Left hindlimb (tissue), 1 donor: ENCODE measurements at regions not wholly inside any gene's neighbourhood (a gene's known extent, or its start where the extent isn't known, plus 50 kb on each side); places are given as distances from the start of the nearest gene placed in this dataset.
"Not testable (repeated sequence)": the region's sequence is repeated elsewhere in the genome, so short reads cannot be mapped to it uniquely, and the experiment has no call there.

ENCODE experiments used
- DNase-seq: peaks from one replicate; pipeline ENCODE4 v3.0.0-alpha.2; 2018

DNA sequence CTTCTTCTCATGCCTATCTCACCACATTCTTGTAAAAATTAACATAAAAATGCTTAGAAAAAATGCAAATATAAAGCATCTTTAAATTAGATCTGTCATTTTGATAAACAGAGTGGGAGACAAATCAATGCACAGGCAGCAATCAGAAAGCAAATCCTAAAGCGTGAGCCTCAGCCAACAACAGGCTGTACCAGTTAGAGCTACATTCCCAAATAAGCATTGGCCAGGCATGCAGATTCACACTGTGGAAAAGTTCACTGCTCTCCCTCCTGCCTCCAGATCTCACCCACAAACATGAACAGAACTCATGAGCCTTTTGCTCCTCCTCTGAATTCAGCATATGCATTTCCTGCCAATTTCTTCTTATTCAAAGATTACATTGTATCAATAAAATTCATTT lies 115.2 kb upstream of the FAT3 start:
- DNase-seq = no peak

DNA sequence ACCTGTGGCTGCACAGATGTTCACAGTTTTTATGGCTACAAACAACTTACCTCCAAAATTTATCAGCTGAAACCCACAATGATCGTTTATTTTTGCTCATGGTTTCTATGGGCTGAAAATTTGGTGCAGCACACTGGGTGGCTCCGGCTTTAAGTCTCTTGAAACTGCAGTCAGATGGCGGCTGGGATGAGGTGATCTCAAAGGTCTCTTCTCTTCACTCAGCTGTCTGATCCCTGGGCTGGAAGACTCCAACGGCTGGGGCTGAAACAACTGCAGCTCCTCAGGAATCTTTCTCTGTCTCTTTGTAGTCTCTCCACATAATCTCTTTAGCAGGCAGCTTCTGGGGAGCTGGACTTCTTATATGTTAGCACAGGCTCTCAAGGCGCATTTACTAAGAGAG lies 117.3 kb upstream of the FAT3 start:
- DNase-seq = no peak

DNA sequence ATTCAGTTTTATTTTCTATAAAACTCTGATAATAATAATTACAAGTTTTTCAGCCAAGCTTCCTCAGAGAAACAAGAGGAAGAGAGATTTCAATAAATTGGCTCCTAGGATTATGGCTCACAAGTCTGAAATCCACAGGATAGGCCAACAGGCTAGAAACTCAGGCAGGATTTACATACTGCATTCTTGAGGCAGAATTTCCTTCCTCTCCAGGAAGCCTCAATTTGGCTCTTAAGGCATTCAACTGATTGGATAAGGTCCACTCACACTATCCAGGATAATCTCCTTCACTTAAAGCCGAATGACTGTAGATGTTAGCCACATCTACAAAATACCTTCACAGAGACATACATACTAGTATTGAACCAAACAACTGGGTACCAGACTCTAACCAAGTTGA lies 120.3 kb upstream of the FAT3 start:
- DNase-seq = no peak

DNA sequence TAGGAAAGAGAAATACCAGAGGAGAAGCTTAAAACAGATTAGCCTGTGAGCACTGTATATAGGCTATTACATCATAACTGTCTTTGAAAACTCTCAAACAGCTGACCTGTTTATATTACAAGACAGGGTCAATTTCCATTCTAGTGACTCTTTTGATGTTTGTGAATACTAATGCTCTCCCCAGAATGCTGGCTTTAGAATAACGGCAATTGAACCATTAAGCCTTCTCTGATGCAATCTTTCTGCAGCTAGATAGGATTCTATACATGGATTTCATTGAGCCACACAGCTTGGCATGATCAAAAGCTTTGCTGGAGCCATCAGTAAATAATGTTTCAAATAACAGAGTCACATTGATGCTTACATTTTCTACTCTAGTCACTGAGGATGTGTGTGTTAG lies 122.7 kb upstream of the FAT3 start:
- DNase-seq = no peak

DNA sequence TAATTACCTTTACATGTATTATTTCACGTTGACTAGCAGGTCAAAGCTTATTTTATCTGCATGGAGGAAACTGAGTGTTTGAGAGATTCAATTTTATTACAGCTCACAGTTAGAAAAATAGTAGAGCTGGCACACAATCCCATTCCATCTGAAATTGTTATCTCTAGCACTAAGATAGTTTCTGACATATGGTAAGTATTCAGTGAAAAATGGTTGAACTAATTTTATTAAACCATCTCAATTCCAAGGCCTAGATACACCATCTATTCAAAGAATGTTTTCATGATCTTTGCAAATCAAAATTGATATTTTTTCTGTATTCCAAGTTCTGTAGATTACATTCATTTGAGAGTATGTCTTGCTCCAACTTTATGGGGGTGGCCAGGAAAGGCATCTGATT lies 125.4 kb upstream of the FAT3 start:
- DNase-seq = no peak

DNA sequence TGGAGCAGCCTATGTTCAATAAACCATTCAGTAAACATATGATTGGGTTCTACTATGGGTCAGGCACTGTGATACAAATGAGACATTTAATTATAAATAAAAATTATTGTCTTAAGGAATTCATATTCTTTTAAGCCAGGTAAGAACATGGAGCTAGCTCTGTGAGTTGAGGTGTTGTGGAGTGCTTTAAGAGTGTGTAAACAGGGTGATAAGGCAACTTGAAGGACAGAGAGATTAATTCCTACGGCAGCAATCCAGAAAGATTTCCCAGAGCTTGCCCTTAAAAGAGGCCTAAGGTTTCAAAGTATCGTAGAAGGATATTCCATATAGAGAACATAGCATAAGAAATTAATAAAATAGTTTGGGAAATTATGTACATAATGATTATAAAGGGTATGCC lies 126.4 kb upstream of the FAT3 start:
- DNase-seq = no peak

DNA sequence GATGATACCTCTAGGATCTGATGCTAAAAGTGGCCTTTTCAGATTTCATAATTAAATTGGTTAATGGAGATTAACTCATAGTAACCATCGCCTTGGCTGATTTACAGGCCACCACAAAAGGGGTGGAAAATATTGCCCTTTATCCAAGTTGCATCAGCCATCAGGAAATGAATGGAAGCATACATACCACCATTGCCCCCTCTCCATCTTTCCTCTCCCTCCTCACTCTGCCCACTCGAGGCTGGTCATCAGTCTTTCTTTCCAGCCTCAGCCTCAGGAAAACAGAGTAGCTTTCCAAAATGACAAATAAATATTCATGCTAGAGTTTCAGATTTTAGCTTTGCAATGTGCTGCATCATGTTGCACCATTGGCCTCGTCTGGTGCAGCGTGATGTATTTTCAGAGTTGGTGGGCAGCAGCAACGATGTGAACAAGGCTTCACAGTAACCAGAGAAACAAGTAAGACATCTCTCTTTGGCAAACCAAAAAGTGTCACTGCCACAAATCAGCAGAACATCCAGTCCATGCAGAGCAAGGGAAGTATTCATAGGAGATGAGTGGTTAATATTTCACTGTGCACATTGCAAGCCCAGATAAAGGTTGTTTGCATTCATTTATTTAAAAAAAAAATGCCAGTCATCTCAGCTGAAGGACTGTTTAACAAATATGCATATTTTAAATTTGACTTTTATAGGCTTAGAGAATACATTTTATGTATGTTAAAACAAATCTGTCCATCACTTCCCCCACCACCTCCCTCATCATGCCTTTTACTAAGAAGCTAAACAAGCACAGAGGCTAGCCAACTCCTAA lies 136.7 kb upstream of the FAT3 start:
- no peak for DNase-seq

DNA sequence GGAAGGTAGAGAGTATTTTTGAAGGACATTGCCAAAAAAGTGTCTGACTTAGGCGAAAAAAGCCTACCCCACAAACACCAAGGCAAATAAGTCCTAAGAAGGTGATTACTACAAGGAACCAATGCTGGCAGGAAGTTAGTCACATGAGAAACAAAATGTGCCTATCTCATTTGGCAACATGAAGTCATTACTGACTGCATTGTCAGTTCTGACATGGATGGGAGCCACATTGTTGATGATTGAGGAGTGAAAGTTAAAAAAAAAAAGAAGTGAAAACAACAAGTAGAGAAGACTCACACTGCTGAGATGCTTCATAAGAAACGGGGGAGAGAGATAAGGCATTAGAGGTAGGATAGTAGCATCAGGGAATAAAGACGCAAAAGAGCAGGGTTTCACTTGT lies 141.5 kb upstream of the FAT3 start:
- no peak for DNase-seq

DNA sequence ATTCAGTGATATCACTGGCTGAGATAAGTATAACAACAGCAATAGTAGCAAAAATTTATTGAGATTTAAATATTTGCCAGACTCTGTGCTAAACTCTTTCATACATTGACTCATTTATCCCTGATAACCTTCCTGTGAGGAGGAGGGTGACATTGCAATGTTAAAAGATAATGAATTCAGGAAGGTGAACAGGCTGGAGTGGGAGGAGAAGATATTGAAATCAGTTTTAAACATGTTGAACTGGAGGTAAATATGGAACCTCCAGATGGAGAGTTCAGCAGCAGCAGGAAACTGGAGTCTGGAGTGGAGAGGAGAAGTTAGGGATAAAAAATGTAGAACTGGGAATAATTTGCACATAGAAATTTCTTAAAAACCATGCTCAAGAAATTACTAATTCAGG lies 142.0 kb upstream of the FAT3 start:
- no peak for DNase-seq

DNA sequence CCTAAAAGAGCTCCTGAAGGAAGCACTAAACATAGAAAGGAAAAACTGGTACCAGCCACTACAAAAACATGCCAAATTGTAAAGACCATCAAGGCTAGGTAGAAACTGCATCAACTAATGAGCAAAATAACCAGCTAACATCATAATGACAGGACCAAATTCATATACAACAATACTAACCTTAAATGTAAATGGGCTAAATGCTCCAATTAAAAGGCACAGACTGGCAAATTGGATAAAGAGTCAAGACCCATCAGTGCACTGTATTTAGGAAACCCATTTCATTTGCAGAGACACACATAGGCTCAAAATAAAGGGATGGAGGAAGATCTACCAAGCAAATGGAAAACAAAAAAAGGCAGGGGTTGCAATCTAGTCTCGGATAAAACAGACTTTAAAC lies 150.1 kb upstream of the FAT3 start:
- not testable (repeated sequence) for DNase-seq

DNA sequence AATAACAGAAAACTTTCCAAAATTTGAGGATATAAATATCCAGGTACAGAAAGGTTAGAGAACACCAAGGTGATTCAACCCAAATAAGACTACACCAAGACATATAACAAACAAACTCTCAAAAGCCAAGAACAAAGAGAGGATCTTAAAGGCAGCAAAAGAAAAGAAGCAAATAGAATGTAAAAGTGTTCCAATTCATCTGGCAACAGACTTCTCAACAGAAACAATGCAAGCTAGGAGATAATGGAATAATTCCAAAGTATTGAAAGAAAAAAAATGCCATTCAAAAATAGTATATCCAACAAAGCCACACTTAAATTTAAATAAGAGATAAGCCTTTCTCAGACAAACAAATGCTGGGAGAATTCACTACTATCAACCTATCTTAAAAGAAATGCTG lies 153.0 kb upstream of the FAT3 start:
- no peak for DNase-seq

DNA sequence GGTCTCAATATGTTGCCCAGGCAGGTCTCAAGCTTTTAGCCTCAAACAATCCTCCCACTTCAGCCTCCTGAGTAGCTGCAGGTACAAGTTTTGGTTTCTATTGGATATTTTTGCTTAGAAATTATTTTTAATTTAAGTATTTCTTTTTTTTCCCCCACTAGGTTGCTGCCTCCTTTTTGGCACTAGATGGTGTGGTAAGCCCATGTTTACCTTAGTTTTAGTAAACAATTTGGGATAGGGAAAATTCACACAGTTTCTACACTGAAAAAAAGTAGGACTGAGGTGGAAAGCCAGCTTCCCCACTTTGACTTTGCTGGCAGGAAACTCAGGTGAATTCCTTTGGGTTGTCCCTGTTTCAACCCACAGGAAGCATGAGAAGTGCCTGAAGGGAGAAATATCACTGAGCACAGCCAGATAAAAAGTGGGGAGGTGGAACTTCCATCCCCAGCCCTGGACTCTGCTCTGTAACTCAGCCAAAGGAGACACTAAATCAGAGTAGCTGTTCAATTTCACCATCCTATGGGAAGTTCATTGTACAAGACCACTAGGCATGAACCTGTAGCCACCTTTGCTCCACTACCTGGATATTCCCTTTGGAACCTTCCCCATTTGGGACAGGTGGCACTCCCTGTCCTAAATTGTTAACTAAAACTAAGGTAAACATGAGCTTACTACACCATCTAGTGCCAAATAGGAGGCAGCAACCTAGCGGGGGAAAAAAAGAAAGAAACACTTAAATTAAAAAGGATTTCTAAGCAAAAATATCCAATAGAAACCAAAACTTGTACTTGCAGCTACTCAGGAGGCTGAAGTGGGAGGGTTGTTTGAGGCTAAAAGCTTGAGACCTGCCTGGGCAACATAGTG lies 154.4 kb upstream of the FAT3 start:
- DNase-seq = no peak

DNA sequence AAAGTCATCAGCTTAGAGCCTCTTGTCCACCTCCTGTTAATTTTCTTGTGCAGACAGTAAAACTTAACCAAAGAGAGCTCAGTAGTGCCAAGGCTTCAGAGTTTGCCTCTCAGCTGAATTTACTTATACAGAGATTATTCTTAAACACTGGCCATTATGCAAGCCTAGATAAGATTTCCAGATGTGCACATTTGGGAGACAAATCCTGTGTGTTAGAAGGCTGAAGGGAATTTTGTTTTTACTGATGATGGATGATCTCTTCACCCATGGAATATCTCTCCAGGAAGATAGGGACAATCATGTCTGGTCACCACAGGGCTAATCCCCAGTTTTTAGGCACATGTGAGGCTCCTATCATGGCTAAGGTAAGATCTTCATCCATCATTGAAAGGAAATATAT lies 157.6 kb upstream of the FAT3 start:
- DNase-seq = no peak

DNA sequence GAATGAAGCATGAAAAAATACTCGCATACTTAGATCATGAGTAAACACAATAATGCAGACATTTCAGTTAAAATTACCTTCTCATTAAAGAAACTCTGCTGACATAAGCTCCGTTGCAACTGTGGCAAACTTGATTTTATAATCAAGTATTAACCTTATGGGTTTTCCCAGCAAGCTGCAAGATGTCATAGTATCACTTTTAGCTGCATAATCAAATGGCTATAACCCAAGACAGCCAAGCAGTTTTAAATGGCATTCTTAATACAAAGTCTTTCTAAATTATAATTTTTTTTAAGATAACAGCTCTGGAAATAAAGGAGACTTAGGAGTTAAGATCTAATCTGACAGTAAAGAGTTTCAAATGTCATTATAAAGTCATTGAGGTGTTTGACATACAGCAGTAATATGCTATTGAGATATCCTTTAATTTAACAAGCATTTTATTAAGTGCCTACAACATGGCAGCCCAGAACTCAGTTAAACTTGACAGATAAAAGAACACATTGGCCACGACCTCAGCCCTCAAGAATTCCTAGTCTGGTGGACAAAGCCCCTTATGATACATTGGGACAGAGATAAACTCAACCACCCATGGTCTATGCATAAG lies 163.1 kb upstream of the FAT3 start:
- no peak for DNase-seq

DNA sequence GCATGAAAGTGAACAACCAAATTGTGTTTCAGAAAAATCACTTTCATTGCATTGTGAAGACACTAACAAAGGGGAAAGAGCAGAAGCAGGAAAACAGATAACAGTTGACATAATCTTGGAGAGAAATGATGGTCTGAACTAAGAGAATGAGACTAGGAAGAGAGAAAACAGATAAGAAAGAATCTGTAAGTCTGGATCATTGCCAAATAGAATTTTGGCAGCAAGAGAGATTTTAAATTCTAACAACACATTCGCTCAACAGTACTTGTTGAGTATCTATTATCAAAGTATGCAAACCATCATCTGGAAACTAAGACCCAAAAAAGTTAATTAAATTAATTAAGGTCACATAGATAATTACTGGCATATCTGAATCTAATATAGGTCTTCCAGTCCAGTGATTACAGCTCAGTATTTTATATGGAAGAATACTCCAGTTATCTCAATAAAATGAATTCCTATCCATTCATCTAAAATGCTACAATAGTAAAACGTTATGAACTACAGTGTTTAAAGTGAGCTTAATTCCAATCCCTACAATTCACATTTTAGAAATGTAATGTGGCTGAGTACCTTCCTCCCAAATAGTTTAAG lies 166.7 kb upstream of the FAT3 start:
- DNase-seq = no peak

DNA sequence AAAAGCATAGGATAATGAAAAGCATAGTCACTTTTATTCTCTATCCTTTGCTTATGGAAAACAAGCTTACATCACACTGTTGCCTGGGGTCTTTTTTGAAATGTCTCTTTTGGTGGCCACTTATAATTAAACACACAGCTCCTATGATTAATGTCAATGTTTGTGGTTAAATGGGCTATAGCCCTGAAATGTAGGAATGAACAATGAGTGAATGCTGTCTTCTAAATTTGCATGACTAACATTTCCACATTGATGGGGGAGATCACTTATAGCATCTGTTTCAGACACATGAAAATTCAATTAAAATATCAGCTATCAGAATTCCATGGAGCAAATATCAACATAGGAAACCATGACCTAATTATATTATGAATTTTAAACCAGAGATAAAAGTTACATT lies 171.4 kb upstream of the FAT3 start:
- DNase-seq = no peak

DNA sequence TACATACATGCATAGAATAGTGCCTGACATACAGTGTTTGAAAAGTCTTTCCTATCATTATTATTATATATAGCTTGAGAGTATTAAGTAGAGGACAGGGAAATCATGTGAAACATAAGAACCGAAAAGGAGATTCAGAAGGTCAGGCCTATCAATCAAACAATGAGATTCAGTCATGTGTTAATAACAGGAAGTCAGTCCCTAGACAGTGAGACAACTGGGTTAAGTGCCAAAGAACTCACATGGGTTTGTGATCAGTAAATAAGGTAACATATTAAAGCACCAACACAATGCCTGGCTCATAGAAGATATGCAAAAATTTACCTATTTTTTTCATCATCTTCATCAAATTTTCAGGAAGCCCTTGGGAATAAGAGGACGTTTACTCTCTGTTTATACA lies 174.3 kb upstream of the FAT3 start:
- no peak for DNase-seq

DNA sequence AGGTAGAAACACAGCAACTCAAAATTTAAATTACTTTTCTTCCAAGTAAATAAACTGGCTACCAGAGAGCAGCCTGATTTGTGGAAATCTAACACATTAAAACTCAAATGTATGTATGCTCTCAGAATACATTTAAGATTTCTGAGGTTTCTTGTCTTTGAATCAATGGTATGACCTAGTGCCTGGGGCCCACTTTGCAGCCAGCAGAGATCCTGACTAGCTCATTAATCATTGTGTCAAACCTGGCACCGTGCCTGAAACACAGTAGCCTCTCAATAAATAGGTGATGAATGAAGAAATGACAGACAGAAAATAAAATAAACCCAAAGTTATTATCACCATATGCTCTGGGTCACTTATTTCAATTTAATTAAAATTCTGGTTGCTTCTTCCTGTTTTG lies 176.2 kb upstream of the FAT3 start:
- DNase-seq = no peak

DNA sequence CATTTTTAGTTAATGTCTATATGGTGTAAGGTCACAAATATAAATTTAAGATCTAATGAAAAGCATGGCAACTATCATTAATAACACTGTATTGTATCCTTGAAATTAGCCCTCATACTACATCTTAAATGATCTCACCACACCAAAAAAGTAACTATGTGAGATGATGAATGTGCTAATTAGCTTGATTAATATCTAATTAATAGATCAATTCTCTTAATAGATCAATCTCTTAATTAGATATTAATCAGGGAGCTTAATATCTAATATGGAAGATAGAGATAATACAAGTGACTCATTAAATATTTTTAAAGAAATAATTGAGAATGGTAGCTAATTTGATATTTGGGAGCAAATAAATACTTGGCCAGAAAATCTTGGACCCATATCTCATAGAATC lies 178.5 kb upstream of the FAT3 start:
- no peak for DNase-seq

DNA sequence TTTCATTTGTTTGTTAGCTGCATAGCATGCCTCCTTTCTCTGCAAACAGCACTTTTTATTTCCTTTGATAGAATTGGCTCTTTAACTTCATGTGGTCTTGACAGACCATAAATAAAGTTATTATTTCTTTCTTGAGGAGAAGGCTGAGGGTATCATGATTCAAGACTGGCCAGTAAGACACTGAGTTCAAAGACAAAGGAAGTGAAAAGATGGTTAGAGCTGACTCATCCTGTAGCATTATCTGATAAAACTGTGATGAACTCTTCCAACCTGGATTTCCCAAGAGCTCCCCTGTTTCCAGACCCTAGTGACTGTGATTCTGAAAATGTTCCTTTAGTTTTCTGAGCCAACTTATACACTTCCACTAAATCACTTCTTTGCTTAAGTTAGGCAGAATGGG lies 179.3 kb upstream of the FAT3 start:
- DNase-seq = no peak

DNA sequence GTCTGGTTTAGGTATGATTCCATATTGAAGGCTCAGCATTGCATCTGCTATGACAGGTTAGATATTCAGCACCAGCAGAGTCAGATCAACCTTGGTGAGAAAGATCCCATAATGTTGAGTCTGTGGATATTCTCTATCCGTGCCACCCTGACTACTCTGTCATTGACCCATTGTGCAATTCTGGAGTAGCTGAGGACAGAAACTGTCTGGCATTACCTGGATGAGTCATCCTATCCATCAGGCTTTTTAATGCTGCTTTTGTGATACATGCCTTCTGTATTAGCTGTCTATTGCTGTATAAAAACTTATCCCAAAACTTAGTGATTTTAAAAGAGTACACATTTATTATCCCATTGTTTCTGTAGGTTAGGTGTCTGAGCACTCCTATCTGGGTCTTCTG lies 189.1 kb upstream of the FAT3 start:
- no peak for DNase-seq

DNA sequence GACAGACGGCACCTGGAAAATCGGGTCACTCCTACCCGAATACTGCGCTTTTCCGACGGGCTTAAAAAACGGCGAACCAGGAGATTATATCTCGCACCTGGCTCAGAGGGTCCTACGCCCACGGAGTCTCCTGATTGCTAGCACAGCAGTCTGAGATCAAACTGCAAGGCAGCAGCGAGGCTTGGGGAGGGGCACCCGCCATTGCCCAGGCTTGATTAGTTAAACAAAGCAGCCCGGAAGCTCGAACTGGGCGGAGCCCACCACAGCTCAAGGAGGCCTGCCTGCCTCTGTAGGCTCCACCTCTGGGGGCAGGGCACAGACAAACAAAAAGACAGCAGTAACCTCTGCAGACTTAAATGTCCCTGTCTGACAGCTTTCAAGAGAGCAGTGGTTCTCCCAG lies 197.5 kb upstream of the FAT3 start:
- DNase-seq = not testable (repeated sequence)

DNA sequence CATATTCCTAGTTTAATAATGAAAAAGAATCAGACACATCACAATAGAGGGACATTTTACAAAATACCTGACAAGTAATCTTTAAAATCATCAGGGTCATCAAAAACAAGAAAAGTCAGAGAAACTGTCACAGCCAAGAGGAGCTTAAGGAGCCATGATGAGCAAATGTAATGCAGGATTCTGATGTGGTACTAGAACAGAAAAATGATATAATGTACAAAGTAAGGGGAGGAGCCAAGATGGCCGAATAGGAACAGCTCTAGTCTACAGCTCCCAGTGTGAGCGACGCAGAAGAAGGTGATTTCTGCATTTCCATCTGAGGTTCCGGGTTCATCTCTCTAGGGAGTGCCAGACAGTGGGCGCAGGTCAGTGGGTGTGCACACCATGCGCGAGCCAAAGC lies 198.0 kb upstream of the FAT3 start:
- no peak for DNase-seq

DNA sequence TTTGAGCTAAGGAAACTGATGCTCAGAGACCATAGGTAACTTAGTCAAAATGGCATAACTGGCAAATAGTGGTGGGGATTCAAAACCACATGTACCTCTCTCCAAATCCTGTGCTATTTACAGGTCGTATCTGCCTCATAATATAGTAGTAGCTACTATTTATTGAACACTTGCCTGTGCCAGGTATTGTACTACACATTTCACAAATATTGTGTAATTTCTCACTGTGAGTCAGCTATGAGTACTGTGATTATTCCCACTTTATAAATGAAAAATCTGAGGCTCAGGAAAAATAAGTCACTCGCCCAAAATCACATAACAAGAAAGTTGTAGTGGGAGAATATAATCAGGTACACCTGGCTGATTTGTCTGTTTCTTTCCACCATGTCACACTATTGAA lies 199.8 kb upstream of the FAT3 start:
- DNase-seq = no peak
